ELR (cell line): ENCODE measurements at regions not wholly inside any gene's neighbourhood (a gene's known extent, or its start where the extent isn't known, plus 50 kb on each side); places are given as distances from the start of the nearest gene placed in this dataset.
A peak's percentile ranks its signal among the peaks of the same experiment; 100 is the strongest.

Source experiments
- DNase-seq: peaks from one replicate; pipeline ENCODE4 v3.0.0-alpha.2; 2015; ENCODE audit warnings: low read depth

- DNase-seq = no peak
Observed at GRCh38 chr13:109595471-109595870, 190.9 kb downstream of the IRS2 start.

GRCh38 chr13:109593230-109593629 lies 193.2 kb downstream of the IRS2 start:
- DNase-seq = no peak

GRCh38 chr13:109592770-109593169 lies 193.6 kb downstream of the IRS2 start:
- no peak for DNase-seq

GRCh38 chr13:109587689-109588088 lies 198.7 kb downstream of the IRS2 start:
- no peak for DNase-seq

GRCh38 chr13:109586509-109587346 lies 199.7 kb downstream of the IRS2 start:
- DNase-seq = no peak

- no peak for DNase-seq
Observed at GRCh38 chr13:109584844-109585361, 201.5 kb downstream of the IRS2 start.

GRCh38 chr13:109577191-109577700 lies 209.1 kb downstream of the IRS2 start:
- no peak for DNase-seq

- DNase-seq = no peak
Observed at GRCh38 chr13:109576331-109576813, 210.0 kb downstream of the IRS2 start.

GRCh38 chr13:109575821-109576220 lies 210.6 kb downstream of the IRS2 start:
- no peak for DNase-seq

GRCh38 chr13:109572389-109572788 lies 214.0 kb downstream of the IRS2 start:
- DNase-seq = no peak

- DNase-seq = no peak
Observed at GRCh38 chr13:109569958-109570711, 216.2 kb downstream of the IRS2 start.

GRCh38 chr13:109568339-109568818 lies 218.0 kb downstream of the IRS2 start:
- DNase-seq = no peak

GRCh38 chr13:109567315-109567714 lies 219.1 kb downstream of the IRS2 start:
- peak; percentile 25 for DNase-seq

GRCh38 chr13:109565877-109566276 lies 220.5 kb downstream of the IRS2 start:
- no peak for DNase-seq

GRCh38 chr13:109548374-109548773 lies 238.0 kb downstream of the IRS2 start:
- DNase-seq = no peak

GRCh38 chr13:109547942-109548341 lies 238.4 kb downstream of the IRS2 start:
- no peak for DNase-seq

- no peak for DNase-seq
Observed at GRCh38 chr13:109545931-109546330, 240.5 kb downstream of the IRS2 start.

- DNase-seq = no peak
Observed at GRCh38 chr13:109541081-109541480, 245.3 kb downstream of the IRS2 start.

GRCh38 chr13:109537584-109537983 lies 248.8 kb downstream of the IRS2 start:
- no peak for DNase-seq

- DNase-seq = no peak
Observed at GRCh38 chr13:109533350-109533749, 253.0 kb downstream of the IRS2 start.

GRCh38 chr13:109529964-109530363 lies 256.4 kb downstream of the IRS2 start:
- no peak for DNase-seq

- DNase-seq = no peak
Observed at GRCh38 chr13:109521719-109522118, 264.7 kb downstream of the IRS2 start.

GRCh38 chr13:109517517-109517916 lies 268.9 kb downstream of the IRS2 start:
- DNase-seq = peak; percentile 11
